GM21723 (cell line): ENCODE measurements at regions not wholly inside any gene's neighbourhood (a gene's known extent, or its start where the extent isn't known, plus 50 kb on each side); places are given as distances from the start of the nearest gene placed in this dataset.

ENCODE experiments used
- ATAC-seq: cut with Tn5 transposase; IDR thresholded peaks from one replicate; pipeline ENCODE4 v1.9.1; 2021; ENCODE audit warnings: mild to moderate bottlenecking, moderate library complexity; ENCODE audit not compliant: unreplicated experiment

DNA sequence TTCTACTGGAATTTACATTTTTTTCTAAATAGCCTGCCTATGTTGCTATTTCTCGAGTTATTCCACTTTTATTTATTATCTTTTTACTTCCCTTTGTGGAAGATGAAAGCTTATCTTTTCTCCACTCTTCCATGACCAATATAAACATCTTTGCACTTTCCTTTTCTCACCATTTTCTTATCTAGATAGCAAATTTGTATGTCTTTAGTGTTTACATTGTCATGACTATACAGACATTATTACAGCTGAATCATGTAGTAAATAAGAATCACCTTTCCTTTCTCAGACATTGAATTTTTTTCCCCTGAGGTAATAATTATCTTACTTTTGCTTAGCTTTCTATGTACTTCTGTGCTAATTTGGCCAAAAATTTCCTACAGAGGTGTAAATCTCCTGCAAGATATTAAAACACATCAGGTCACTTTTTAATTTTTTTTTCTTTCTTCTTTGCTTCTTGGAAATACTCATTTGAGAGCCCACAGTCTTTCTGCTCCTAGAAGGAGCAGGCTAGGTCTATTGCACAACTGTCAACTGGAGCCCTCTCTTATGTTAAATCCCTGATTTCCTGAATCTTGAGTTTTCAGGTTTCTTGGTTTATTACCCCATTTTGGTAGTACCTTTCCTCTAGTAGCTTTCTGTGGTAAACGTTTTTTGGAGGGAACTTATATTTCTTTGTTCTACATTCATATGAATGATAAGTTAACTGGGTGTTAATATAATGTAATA is 109.0 kb upstream of the ATP2B1 start:
- no peak for ATAC-seq

DNA sequence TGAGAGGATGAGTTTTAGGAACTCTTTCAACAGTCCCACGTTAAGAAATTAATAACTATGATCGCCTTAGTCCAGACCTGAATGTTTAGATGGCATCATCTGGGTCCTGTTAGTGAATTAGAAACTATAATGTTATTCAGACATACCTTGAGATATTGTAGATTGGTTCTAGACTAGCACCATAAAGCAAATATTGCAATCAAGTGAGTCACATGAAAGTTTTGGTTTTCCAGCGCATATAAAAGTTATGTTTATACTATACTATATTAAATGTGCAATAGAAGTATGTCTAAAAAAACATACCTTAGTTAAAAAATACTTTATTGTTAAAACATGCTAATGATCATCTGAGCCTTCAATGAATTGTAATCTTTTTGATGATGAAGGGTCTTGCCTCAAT is 106.6 kb upstream of the ATP2B1 start:
- no peak for ATAC-seq

DNA sequence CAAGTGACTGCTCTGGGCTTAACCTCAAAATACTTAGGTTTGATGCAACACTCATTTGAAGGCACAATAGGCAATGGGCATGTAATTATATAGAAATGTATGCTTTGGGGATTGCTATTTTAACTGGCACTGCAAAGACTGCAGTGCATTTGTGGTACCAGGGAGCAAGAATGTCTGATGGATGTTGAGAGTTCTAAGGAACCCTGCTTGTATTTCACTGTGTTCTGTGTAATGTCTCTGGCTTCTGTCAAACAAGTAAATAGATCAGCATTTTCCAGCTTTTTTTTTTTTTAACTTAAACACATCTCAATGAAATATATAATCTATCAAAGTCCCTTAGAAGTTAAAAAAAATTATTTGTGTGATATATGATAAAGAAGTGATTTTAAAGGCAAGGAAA is 94.8 kb upstream of the ATP2B1 start:
- no peak for ATAC-seq

DNA sequence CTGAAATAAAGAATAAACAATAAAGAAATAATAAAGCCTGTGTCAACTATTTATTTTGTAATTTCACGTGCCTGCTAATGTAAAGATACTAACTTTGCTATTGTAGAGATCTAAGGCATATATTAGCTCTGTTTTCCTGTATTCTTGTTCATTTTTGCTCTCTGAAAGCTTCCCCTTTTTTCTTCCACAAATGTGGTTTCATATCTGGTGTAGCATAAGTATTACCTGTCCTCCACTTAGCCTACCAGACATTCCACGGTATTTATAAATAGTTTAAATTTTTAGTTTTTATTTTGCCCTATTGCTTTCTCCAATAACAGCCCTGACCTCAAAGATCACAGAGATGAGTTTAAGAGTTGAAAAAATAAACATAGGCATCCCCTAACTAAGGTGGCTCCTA is 92.6 kb upstream of the ATP2B1 start:
- no peak for ATAC-seq

DNA sequence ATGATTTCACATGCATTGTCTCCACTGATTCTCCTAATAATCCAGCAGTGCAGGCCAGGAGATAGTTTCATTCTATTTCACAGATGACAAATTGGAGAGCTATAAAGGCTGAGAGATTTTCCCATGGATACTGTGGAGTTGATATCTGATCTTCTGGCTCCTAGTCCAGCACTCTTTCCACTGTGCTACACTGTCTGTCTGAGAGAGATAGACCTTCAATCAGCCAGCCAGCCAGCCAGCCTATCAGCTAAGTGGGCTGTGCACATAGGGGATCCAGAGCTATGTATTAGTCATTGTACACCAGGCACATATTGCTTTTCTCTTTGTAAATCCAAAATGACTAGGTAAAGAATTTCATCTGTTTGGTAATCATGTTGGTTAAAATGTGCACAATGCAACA is 91.8 kb upstream of the ATP2B1 start:
- no peak for ATAC-seq

DNA sequence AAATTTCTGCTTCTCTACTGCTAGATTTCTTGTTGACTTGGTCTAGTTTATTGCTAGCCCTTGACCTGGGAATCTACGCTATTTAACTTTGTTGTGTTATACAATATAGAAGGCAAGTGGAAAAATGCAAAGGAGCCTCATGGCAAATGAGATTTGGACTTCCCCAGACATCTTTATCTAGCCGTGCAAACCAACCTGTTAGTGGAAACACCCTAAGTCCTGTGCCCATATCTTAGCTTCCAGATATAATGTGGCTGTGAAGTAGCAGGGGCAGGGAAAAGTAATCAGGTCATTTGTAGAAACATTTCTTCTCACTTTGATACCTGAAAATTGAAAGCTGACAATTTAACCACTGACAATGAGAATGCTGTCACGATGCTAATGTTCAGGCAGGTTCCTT is 90.7 kb upstream of the ATP2B1 start:
- ATAC-seq: no peak

DNA sequence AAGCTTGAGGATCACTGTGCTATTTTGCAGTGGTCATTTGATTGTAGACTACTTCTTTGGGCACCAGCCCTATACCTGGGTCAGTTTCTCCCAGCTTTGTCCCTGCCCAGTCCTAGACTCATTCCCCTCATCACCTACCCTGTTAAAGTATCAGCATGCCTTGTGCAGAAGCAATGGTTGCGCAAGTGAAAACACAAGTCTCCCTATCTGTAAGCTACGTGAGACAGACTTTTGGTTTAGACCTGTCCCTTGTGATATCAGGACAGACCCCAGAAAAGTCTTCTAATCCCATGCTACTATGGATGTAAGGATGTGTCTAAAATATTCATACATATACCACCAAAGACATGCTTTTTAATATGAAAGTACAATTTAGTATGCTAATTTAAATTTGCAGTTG is 88.8 kb upstream of the ATP2B1 start:
- no peak for ATAC-seq

DNA sequence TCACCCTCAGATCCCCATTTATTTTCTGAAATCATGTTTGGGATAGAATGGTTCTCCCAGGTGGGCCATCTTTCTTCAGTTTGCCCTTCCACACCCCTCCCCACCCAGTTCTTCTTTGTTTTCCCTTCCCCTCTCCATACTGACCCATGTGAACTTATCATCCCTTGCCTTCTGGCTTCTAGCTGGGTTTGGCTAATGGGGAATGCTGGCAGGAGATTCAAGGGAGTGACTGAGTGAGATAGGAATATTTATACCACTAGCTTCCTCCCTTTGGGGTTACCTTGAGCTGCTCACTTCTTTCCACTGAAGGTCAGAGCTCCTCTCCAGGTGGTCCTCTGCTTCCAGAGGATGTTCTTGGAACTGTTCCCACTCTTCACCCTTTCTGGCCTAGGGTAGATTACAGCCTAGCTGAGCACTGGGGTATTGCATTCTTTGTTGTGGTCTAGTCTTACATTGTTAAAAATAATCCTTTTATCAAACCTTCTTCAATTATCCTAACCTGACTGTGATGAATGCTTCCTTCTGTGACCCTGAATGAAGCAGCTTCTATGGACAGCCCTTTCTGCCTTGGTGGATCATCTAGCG is 88.3 kb upstream of the ATP2B1 start:
- no peak for ATAC-seq

DNA sequence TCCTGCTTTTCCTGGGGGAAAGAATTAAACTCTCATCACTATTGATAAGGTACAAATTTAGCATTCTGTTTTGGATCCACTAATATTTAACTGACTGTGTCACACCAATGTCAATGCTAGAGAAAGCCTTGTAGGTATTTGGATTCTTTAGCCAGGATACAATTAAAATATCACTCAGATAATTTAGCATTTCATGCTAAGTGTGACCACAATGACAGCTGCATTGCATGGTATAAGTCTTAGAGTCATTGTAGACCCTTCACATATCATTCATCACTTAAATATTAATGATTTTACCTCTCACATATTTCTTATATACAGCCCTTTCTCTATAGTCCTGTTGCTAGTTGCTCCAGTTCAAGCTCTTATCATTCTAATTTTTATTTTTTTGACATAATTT is 85.3 kb upstream of the ATP2B1 start:
- ATAC-seq: no peak

DNA sequence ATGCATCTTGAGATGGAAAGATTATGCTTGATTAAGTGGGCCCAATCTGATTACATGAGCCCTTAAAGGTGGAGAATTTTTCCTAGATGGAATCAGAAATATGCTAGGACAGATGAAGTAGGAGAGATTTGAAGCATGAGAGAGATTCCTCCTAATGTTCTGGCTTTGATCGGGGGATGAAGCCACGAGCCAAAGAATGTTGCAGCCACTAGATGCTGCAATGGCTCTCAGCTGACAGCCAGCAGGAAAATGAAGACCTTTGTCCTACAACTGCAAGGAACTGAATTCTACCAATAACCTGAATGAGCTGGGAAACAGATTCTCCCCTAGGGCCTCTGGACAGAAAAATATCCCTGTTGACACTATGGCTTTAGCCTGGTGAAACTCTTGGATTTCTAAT is 82.6 kb upstream of the ATP2B1 start:
- no peak for ATAC-seq

DNA sequence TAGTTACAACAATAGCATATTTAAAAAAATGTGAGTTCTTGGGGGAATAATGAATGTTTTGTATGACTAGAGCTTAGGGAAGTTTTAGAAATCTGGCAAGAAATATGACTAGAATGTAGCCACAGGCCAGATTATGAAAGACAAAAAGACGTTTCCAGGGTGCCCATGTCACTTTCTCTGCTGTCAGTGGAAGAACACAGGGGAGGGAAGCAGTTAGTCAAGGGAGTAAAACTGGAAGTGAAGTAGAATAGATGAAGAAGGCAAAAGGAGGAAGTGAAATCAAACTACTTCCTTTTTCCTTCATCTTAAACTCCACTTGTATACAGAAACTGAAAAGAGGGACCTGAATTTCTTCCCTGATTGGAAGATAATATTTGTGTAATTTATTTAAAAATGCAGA is 81.2 kb upstream of the ATP2B1 start:
- ATAC-seq: peak; percentile 88

DNA sequence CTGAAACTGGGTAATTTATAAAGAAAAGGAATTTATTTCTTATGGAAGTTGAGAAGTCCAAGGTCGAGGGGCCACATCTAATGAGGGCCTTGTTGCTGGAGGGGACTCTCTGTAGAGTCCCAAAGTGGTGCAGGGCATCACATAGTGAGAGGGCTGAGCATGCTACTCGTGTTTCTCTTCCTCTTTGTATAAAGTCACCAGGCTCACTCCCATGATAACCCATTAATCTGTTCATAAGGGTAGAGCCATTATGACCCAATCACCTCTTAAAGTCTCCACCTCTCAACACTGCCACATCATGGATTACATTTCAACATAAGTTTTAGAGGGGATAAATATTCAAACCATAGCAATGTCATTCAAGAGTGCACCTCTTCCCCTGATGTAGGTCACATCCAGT is 79.1 kb upstream of the ATP2B1 start:
- no peak for ATAC-seq

DNA sequence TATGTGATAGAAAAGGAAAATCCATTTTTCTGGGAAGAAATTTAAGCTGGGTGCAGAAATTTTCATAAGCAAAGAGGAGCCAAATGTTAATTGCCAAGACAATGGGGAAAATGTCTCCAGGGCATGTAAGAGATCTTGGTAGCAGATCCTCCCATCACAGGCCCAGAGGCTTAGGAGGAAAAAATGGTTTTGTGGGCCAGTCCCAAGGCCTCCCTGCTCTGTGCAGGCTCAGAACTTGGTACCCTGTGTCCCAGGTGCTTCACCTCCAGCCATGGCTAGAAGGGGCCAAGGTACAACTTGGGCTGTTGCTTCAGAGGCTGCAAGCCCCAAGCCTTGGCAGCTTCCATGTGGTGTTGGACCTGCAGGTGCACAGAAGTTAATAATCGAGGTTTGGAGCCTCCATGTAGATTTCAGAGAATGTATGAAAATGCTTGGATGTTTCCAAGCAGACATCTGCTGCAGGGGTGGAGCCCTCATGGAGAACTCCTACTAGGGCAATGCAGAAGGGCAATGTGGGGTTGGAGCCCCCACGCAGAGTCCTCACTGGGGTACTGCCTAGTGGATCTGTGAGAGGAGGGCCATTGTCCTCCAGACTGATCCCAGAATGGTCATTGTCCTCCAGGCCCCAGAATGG is 77.7 kb upstream of the ATP2B1 start:
- no peak for ATAC-seq

DNA sequence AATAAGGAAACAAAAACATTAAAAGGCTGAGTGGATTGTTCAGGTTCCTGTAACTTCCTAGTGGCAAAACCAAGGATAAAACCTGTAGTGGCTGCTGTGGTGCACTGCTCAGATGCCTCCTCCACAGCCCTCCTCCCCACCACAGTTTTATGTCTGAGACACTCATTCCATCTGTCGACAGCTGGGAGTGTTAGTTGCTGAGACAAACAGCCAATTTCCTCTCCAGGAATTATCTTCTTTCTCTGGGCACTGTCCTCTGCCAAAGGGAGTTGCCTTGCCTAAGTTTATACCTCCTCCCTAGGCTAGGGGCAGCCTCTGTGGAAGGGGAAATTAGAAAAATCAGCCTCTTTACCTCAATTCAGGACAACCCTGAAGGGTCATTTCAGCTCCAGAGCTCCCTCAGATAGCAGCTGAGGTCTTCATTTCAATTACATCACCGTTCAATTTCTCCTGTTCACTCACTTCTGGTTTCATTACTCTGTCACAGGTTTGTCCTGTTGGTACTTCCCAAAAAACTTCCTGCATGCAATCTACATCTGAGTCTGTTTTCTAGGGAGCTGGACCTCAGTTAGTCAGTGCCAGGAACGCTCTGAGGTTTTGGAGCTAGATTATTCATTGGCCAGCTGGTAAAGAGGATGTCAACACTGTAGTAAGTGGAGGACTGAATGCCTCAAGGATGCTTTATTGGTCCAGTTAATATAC is 74.9 kb upstream of the ATP2B1 start:
- no peak for ATAC-seq

DNA sequence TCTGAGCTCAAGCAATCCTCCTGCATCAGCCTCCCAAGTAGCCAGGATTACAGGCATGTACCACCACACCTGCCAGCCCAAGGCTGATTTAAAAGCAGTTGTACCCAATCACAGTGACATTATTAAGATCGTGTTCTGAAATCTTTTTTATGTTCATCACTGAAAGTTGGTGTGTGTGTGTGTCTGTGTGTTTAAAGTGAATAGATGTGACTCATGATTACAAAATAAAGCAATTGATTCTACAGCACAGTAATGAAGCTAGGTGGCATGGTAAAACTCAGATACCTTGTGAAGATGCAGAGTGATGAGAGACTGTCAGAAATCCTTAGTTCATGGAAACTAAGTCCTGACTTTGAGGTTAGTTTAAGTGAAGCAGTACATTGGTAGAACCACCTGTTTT is 74.2 kb upstream of the ATP2B1 start:
- no peak for ATAC-seq

DNA sequence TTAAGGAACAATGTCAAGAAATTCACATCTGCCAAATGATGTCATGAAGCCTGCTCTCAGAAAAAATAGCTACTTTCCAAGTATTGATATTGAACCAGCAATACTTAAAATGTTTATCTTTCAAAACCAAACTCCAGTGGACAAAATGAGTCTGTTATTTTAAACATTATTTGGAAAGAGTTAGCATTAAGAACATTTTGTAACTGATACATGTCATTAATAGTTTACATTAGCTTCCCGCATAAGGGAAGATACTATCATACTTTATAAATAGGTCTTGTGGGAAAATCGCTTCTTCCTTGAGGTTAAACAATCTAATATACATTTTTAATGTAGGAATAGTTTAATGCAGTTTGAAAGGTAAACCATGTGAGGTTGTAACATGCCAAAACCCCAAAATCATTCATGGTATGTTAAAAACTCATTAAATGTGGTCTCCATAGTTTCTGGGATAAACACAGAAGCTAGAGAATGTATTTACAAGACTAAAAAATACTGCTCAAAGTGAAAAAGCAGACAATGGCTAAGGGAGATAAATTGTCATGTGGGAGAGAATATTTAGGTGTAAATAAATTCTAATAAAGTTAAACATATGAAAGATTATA is 73.4 kb upstream of the ATP2B1 start:
- no peak for ATAC-seq

DNA sequence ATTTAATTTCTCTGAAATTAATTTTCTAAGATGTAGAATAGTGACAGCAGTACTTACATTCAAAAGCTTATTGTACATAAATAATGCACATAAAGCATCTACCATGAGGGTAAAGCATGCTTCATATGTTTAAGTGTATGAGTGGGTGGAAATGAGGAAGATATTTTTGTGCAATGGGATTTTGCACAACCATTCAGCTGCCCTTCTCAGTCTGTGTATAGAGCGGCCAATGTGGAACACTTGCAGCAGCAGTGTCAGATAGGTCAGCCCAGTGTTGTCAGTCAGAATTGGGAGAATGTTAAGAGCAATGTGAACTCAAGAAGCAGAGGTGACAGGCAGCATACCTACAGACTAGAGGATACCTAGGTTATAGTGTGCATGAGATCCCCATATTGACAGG is 72.5 kb upstream of the ATP2B1 start:
- ATAC-seq: no peak

DNA sequence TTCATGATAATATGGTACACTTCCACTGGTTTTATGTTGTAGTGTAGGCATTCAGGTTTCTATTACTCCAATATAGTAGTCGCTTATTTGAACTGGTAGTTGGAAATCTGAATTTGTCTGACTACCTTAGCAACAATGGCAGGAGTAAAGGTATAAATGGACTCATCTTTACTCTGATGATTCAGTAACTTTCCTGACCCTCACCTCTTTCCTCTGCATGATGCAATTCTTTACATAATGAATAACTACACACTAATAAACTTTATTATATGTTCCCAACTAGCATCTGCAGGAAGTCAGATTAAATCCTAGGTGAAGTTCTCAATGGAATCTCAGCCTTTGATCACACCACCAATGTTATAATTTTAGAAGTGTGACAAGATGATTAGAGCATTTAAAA is 70.5 kb upstream of the ATP2B1 start:
- ATAC-seq: no peak

DNA sequence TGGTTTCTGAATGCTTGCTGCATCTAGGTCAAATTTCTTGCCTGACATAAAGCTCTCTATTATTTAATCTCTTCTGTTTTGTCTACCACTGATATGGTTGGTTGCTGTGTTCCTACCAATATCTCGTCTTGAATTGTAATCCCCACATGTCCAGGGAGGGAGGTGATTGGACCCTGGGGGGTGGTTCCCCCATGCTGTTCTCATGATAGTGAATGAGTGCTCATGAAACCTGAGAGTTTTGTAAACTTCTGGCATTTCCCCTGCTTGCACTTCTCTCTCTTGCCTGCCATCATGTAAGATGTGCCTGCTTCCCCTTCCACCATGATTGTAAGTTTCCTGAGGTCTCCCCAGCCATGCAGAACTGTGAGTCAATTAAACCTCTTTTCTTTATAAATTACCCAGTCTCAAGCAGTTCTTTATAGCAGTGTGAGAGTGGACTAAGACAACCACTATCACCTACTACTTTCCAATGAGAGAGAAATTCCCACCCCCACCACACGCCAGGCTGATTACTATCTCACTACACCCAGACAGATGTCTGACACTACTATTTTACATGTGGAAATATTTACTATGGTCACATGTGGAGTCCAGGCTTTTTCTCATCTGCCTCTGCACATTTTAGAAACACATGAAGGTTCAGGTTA is 69.2 kb upstream of the ATP2B1 start:
- ATAC-seq: no peak

DNA sequence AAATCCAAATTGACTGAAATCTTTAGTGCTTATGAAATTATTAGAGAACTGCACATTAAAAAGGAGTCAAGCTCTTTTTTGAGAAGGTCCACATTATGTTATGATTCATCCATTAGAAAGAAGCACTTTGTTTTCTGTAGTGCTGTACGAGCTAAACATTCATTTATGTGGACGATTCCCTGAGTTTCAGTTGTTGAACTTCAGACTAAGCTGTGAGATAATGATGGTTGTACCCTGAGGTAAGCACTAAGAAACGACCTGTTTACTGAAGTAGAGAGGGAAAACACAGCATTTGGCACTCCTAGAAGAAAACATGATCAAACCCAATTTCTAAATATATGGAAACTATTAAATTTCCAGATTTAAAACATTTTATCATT is 67.3 kb upstream of the ATP2B1 start:
- ATAC-seq: no peak
